GM12873 (cell line): ENCODE measurements at regions not wholly inside any gene's neighbourhood (a gene's known extent, or its start where the extent isn't known, plus 50 kb on each side); places are given as distances from the start of the nearest gene placed in this dataset.

Experiments used
- CTCF ChIP-seq: IDR thresholded peaks from 2 replicates; pipeline ENCODE4 v1.5.1; 2012; ENCODE audit warnings: low read depth, mild to moderate bottlenecking, moderate library complexity, low read length, control low read depth; ENCODE audit not compliant: insufficient read depth; ENCODE audit errors: missing control alignments

- no peak for TF ChIP-seq CTCF
Observed at GRCh38 chr6:163809364-163809763, 394.8 kb downstream of the QKI start.

- TF ChIP-seq CTCF: no peak
Observed at GRCh38 chr6:163808871-163809270, 394.4 kb downstream of the QKI start.

- no peak for TF ChIP-seq CTCF
Observed at GRCh38 chr6:163808231-163808630, 393.7 kb downstream of the QKI start.

- TF ChIP-seq CTCF: no peak
Observed at GRCh38 chr6:163806755-163807499, 392.4 kb downstream of the QKI start.

GRCh38 chr6:163804991-163805390 is 390.5 kb downstream of the QKI start:
- TF ChIP-seq CTCF: no peak

GRCh38 chr6:163802267-163802666 is 387.7 kb downstream of the QKI start:
- TF ChIP-seq CTCF: no peak

GRCh38 chr6:163797296-163797845 is 382.9 kb downstream of the QKI start:
- TF ChIP-seq CTCF: no peak
